NCI-H774 (cell line): ENCODE measurements at regions not wholly inside any gene's neighbourhood (a gene's known extent, or its start where the extent isn't known, plus 50 kb on each side); places are given as distances from the start of the nearest gene placed in this dataset.

ENCODE experiments used
- DNase-seq: peaks from one replicate; lab custom pipeline; 2025; lab: John Stamatoyannopoulos, UW

DNA sequence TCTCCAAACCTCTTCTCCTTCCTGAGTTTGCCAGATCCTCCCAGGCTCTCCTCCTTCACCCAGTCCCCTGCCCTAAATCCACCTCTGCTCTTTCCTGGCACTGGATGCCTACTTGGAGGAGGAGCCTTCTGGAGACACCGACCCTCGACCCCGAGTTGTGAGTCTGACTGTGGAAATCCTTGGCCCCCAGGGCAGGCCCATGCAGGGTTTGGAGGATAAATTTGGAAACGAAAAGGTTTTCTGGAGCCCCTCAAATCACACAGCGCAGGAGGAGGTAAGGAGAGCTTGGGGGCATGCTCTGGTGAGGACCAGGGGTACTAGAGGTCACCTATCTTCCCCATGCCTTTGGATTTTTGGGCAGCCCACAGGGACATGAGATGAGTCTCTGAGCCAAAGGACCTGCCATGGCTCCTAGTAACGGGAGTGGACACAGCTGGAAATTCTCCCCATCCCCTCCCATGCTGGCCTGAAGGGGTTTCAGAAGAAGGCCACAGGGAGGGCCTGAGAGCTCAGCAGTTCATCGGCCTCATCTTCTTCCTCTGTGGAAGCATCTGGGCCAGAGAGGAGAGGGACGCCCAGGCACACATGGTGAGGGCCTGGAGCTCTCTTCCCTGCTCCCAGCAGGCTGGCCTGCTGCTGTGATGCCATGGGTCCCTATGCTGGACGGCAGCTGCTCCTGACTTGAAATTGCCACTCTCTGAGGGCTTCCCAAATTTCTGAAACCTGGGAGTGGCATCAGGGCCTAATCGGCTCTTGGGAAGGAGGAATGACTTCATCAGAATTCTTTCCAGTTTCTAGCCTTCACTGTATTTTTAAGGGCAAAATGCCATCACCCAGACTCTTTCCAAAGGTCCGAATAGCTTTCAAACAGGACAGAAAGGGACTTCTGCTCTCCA is 68.6 kb upstream of the ITGA11 start:
- DNase-seq = no peak

- DNase-seq = no peak
These were observed 69.3 kb upstream of the ITGA11 start for GRCh38 chr15:68501259-68501591.

DNA sequence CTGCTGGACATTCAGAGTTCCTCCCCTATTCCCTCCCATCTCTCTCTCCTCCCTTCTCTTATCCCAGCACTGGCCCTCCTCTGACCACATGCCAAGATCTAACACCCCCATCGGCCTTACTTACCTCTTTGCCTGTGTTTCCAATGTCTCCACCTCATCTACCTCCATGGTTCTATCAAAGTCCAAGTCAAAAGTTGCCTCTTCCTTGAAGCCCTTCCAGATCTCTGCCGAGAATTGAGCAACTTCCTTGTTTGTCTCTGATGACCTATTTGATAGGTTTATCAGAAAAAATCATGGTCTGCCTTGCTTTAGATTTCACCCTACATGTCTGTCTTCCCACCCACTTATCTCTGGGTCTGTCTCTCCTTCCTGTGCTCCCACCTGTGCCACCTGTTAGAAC is 69.7 kb upstream of the ITGA11 start:
- DNase-seq = no peak

DNA sequence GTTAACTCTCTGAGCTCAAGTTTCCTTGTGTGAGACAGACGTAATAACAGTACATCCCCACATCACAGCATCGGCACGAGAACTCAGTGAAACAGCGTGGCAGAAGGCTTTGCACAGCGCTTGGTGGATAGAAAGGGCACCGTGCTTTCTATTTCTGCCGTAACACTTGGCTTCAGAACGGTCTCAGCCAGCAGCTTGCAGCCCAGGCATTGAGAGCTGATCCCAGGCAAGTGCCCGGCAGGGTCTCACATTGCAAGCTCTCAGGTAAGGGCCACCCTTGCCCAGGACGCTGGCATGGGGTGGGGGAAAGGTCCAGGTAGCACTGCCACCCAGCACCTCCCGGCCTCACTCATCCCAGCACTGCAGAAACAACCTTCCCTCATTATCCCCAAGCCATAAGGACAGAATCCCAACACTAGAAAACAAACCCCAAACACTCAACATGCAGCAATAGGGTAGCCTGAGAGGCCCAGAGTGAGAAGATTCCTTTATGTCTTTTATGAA is 70.5 kb upstream of the ITGA11 start:
- no peak for DNase-seq

- DNase-seq = no peak
These were observed 71.2 kb upstream of the ITGA11 start for GRCh38 chr15:68503213-68503612.

DNA sequence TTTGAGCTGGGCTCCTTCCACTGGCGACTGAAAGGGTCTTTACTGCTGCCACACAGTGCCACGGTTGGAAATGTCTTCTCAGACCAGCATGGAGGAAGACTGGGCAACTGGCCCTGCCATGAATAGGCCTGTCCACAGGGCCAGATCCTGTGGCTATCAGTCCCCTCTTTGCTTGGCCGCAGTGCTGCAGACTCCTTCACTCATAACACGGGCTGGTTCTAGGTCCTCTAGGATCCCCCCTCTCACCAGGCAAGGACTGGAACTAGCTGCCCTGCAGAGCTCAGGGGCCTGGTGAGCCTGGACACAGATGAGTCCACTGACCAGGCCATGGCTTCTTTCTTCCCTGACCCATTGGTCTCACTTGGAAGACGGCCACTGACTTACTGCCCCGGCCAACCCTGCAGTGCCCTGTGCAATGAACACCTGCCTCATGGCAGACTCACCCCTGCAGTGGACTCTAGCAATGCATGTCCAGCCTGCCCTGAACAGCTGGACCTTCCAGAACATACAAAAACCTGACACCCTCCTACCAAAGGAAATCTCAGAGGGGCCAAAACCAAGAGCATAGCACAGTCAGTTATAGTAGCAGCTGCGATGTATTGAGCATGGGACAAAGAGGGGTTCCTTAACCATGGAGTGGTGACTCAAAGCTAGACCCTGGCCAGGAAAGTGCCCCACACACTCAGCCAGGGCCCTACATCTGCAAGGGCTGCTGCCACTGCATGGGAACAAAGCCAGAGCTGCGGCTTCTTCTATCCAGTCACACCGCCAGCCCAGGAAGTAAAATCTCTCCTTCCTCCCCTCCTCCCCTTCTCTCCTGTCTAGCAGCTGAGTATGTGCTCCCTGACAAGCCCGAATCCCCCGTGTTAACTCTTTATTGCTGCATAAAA is 72.1 kb upstream of the ITGA11 start:
- DNase-seq = no peak

DNA sequence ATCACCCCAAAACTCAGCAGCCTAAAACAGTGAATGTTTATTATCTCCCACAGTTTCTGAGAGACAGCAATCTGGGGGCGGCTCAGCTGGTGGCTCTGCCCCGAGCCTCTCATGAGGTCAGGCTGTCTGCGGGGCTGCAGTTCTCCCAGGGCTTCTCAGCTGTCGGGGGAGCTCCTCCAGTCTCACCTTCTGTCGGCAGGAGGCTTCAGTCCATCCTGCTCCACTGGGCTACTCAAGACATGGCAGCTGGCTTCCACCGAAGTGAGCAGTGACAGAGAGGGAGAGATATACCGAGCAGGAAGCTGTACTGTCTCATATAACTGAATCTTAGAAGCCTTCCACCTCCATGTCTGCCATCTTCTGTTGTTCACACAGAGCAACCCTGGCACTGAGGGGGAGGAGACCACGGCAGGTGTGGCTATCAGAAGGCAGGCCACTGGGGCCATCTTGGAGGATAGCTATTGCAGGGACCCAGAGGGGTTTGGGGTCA is 72.8 kb upstream of the ITGA11 start:
- no peak for DNase-seq

GRCh38 chr15:68506071-68506470 is 72.7 kb upstream of the CORO2B start:
- no peak for DNase-seq

GRCh38 chr15:68507447-68507846 is 71.3 kb upstream of the CORO2B start:
- no peak for DNase-seq

GRCh38 chr15:68508485-68509189 is 70.2 kb upstream of the CORO2B start:
- DNase-seq = no peak

GRCh38 chr15:68510558-68510957 is 68.2 kb upstream of the CORO2B start:
- DNase-seq = no peak

DNA sequence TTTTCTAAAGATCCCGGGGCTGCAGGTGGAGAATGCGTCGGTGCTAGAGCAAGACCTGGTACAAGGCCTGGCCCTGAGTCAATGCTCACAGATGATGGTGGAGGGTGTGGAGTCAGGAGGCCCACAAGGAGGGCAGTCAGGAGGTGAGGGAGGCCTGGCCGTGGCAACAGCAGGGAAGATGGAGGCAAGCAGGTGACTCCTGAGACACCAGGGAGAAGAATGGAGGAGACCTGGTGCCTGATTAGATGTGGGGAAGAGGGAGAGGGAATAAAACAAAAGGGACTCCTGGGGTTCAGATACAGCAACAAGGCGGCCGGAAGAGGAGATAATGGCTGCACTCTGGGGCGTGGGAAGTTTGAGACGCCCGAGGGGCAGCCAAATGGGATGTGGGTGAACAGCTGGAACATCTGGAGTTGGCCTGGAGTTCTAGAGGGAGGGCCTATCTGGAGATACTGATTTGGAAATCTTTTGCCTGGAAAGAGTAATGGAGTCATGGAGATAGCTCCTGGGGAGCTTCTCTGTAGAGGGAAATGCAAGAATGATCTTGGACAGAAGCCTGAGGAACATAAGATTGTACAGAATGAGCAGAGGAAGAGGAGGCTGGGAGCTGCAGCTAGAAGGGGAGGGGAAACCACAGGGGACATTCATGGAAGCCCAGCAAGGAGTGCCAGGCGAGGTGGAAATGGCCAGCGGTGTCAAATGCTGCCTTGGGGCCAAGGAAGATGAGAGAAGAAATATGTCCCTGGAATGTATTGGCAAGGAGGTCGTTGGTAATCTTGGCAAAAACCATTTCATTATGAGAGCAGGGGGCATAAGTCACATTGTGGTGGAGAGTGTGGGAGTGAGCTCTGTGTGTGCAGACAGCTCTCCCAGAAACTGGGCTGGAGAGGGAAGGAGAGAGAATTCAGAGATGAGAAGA is 67.5 kb upstream of the CORO2B start:
- no peak for DNase-seq

GRCh38 chr15:68512052-68512451 is 66.7 kb upstream of the CORO2B start:
- DNase-seq = no peak

- no peak for DNase-seq
These were observed 66.2 kb upstream of the CORO2B start for GRCh38 chr15:68512598-68512997.

GRCh38 chr15:68515371-68516095 is 63.3 kb upstream of the CORO2B start:
- DNase-seq = no peak

GRCh38 chr15:68517285-68517761 is 61.5 kb upstream of the CORO2B start:
- DNase-seq = no peak

- no peak for DNase-seq
These were observed 60.7 kb upstream of the CORO2B start for GRCh38 chr15:68518046-68518445.

GRCh38 chr15:68518785-68519430 is 59.9 kb upstream of the CORO2B start:
- no peak for DNase-seq

GRCh38 chr15:68524753-68525584 is 53.8 kb upstream of the CORO2B start:
- no peak for DNase-seq
